Testis (tissue), 2 donors: ENCODE measurements at regions not wholly inside any gene's neighbourhood (a gene's known extent, or its start where the extent isn't known, plus 50 kb on each side); places are given as distances from the start of the nearest gene placed in this dataset.

ENCODE experiments used
- CTCF ChIP-seq, 3 experiments: fragments of 450-650 bp in 2 of 3; fragments of 200-600 bp in 1 of 3; sonication (generic) in 1 of 3; IDR thresholded peaks; one replicate each; pipeline ENCODE4 v1.5.1; 2016 to 2019; ENCODE audit warnings: antibody characterized with exemption in 3 of 3, mild to moderate bottlenecking in 2 of 3, moderate library complexity in 1 of 3
- POLR2A ChIP-seq: fragments of 450-650 bp; IDR thresholded peaks from one replicate; pipeline ENCODE4 v1.6.1; 2017; ENCODE audit warnings: antibody characterized with exemption, mild to moderate bottlenecking, moderate library complexity

- no peak for TF ChIP-seq CTCF (IDR thresholded peaks at IDR 0.05)
- no peak for TF ChIP-seq POLR2A
Measured at GRCh38 chr13:111062305-111062704, 52.8 kb upstream of the ARHGEF7 start.
